ENCODE measurements at regions not wholly inside any gene's neighbourhood (a gene's known extent, or its start where the extent isn't known, plus 50 kb on each side); places are given as distances from the start of the nearest gene placed in this dataset.

DNA sequence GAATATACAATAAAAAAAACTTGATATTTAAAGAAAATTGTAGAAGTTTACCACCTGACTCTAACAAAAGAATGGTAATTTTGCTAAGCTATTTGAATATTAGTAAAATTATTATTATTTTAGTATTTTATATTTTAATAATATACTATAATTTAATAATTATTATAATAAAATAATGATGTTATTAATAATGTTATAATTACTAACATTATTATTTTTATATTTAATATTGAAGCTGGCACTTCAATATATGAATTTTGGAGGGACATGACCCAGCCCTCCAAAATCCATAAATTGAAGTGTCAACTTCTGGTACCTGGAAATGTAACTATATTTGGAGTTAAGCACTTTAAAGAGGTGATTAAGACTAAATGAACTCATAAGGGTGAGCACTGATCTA, 486.1 kb upstream of the CDH9 start:
- TF ChIP-seq, protein P1, sequence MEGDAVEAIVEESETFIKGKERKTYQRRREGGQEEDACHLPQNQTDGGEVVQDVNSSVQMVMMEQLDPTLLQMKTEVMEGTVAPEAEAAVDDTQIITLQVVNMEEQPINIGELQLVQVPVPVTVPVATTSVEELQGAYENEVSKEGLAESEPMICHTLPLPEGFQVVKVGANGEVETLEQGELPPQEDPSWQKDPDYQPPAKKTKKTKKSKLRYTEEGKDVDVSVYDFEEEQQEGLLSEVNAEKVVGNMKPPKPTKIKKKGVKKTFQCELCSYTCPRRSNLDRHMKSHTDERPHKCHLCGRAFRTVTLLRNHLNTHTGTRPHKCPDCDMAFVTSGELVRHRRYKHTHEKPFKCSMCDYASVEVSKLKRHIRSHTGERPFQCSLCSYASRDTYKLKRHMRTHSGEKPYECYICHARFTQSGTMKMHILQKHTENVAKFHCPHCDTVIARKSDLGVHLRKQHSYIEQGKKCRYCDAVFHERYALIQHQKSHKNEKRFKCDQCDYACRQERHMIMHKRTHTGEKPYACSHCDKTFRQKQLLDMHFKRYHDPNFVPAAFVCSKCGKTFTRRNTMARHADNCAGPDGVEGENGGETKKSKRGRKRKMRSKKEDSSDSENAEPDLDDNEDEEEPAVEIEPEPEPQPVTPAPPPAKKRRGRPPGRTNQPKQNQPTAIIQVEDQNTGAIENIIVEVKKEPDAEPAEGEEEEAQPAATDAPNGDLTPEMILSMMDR (IDR thresholded peaks at IDR 0.05; ENCODE audit: borderline replicate concordance, extremely low read depth, low read length, poor library complexity, severe bottlenecking): no peak
- no peak for TF ChIP-seq EZH2 (IDR thresholded peaks at IDR 0.05; ENCODE audit: borderline replicate concordance, low read depth, low read length, severe bottlenecking)

Data from DND-41 (cell line).